NCI-H128 (cell line): ENCODE measurements at regions not wholly inside any gene's neighbourhood (a gene's known extent, or its start where the extent isn't known, plus 50 kb on each side); places are given as distances from the start of the nearest gene placed in this dataset.
"Not testable (repeated sequence)": the region's sequence is repeated elsewhere in the genome, so short reads cannot be mapped to it uniquely, and the experiment has no call there.

Source experiments
- DNase-seq: peaks from one replicate; lab custom pipeline; 2025; ENCODE audit not compliant: unreplicated experiment; lab: John Stamatoyannopoulos, UW

DNA sequence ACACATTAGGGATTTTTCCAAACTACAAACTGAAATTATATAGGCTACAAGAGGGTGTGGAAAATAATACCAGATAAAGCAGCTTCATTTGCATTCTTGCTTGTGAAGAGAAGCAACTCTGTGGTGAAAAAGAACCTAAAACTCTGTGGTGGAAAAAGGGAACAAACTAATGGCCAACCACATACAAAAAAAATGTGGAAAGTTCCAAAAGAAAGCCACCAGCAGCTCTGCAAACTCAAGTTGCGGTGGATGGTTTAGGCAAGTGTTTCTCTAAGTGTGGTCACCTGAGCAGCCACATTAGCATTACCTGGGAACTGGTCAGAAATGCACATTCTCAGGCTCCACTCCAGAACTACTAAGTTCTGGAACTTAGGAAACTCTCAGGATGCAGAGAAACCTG lies 586.4 kb downstream of the ACTL7B start:
- DNase-seq: no peak

DNA sequence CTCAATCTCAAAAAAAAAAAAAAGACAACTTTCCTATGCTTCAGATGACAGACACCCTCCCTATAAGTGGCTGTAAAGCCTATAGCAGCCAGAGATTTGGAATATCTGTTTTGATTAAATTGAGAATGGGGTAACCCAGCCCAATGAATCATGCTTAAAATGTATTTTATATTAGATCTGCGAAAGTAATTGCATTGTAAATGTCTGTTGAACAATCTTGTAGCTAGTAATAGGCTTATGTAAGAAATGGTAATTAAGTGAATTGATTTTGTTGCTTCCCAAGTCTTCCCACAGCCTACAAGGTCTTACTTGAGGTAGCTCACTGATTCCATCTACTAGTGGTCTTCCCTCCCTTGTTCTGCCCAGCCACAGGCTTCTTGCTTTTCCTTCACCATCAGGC lies 590.7 kb downstream of the ACTL7B start:
- DNase-seq: no peak

DNA sequence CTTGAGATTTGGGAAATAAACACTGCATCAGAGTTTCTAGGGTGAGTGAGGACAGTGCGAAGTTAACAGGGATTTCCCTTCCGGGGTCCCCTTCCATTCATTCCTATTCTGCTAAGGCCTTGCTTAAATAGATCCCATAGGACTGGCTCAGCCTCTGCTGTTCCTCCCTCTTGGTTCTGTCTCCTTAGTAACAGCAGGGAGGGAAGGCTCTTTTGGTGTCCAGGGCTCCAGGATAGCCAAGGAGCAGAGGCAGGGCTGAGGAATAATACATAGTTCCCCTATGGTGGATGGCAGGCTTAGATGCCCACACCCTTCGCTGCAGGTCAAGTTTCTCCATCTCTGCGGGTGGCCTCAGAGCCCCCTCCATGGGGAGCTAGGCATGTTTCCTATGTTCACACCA lies 591.7 kb downstream of the ACTL7B start:
- no peak for DNase-seq

DNA sequence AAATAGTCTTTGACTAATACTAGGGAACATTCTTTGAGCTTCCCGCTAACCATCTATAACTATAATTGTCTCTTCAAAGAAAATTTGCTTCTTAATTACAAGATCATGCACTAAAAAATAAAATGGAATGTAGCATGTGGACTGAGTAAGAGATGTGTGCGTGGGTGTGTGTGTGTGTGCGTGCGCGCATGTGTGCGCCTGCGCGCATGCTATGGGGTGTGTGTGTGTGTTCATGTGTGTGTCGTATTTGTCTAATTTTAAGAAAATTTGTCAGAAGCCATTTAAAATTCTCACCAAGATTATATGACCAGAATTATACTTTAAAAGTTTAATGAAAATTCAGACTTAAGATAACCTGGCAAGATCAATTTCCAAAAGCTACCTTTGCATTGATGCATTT lies 593.0 kb downstream of the ACTL7B start:
- no peak for DNase-seq

DNA sequence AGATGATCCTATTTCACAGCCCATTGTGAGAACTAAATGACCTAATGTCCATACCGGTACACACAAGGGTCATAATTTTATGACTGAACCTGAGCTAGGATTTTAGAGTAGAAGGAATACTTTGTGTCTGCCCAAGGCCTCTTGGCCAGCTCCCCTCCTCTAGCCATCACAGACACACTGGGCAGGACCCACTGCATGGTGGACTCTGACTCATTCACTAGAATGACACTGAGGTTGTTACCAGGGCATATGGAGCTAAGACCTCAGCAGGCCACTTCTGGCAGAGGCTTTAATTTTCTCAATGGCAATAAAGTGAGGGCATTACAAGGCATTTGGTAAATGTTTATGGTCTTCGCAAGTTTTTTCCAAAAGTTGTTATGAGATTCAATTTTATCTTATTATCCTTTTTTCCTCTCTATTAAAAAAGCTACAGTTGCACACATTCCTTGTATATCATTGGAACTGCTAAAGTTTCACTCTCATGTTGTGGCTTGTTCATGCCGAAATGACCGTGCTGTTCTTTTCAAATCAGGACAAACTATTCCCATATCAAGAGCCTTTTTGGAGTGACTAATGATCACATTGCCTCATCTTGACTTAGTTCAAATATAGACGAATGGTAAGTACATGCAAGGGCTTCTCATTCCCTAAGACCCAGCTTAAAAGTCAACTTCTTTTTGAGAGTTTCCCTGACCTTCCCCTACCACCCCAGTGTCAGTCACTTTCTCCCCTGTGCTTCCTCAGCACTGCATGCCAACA lies 595.7 kb downstream of the ACTL7B start:
- no peak for DNase-seq

DNA sequence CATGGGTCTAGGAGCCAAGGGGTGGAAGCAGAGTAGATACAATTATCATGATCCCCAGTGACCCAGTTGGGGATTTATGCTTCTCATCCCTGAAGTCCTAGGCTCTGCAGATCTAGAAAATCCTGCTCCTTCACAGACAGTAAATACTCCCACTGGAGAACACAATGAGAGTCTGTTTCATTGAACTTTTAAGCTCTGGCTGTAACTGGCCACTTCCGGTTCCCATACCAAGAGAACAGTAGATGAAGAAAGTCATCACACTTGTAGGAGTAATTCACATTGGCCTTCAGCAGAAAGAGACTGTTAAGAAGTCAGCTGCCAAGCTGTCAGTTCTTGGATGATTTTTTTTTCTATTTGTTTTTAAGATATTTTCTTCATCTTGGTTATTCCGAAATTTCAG lies 597.1 kb downstream of the ACTL7B start:
- no peak for DNase-seq

DNA sequence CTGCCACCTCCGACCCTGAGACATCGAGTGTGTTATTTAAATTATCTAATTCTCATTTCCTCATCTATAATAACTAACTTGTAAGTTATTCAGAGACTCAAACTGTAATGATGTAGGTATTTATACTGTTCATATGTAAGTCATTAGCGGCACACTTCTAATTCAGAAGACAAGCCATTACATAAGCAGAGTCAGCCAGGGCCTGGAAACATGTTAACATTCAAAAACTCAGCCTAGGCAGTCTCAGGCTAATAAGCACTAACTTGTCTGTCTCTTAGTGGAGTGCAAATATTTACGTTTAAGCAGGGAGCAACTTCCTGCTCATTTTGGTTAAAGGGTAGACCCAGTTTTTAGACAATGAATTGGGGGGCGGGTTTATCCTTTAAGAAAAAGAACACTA lies 598.4 kb downstream of the ACTL7B start:
- no peak for DNase-seq

DNA sequence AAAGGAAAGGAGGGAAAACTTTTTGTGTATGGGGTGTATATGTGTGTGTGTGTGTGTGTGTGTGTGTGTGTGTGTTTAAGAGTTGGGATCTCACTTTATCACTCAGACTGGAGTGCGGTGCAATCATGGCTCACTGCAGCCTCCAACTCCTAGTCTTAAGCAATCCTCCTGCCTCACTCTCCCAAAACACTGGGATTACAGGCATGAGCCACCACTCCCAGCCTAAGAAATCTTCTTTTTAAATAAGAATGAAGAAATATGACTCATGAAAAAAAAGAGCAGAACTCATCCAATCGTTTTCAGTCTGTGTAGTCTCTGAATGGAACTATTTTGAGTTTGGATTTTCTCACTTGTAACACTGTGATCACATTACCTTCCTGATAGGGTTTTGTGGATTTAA lies 601.5 kb downstream of the ACTL7B start:
- DNase-seq: no peak

DNA sequence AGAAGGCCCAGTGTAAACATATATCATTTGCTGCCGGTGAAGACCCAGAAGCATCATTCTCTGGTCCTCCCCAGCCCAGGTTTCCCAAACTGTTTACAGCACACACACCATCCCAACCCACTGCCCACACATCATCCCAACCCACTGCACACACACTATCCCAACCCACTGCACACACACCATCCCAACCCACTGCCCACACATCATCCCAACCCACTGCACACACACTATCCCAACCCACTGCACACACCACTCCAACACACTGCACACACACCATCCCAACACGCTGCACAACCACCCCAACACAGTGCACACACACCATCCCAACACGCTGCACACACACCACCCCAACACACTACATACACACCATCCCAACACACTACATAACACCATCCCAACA lies 608.4 kb downstream of the ACTL7B start:
- not testable (repeated sequence) for DNase-seq

DNA sequence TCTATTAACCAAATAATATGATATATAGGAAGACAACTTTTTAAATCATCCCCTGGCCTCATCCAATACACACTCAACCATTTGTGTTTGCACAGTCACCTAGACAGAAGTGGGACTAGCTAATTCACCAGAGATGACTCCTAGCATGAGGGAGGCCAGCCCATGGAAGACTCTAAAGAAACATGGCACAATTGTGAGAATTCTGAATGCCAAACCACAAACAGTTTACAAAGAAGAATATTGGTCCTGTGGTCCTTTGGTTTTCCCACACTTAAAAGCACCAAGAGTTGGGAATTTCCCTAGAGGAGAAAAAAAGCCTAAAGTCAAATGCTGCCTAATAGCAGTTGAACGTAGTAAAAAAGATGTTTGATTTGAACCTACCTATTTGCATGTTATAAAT lies 609.9 kb downstream of the ACTL7B start:
- DNase-seq: no peak

DNA sequence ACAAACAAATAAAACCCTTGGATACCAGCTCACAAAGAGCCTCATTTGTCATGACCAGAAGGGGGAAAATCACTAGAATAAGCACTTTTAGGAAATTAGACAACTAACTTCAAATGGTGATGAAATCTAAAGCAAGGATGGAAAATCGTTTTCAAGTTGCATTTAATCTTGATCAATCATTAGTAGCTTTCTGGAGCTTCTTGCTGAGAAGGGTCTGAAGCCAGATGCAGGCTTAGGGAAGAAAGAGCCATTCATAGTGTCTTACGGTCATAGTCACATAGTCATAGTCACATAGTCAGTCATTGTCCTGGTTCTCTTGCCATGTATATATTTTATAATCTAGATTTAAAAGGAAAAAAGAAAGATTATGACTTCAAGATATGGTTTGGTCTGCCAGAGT lies 610.5 kb downstream of the ACTL7B start:
- DNase-seq: no peak

DNA sequence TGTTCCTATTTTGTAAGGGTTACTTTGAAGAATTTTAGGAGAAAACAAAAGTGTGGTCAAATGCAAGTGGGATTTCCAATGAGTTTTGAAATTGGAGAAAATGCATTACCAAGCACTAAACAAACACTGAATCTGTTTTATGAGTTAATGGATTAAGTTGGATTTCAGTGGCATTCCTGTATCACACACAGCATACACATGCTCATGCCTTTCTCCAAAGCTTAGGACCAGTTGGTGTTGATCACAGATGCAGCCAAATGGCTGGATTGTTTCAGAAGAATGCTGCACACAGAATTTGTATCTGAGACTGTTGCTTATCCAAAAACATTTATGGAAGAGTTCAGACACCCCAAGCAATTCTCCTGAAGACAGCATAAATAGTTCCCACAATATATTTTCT lies 611.1 kb downstream of the ACTL7B start:
- no peak for DNase-seq

DNA sequence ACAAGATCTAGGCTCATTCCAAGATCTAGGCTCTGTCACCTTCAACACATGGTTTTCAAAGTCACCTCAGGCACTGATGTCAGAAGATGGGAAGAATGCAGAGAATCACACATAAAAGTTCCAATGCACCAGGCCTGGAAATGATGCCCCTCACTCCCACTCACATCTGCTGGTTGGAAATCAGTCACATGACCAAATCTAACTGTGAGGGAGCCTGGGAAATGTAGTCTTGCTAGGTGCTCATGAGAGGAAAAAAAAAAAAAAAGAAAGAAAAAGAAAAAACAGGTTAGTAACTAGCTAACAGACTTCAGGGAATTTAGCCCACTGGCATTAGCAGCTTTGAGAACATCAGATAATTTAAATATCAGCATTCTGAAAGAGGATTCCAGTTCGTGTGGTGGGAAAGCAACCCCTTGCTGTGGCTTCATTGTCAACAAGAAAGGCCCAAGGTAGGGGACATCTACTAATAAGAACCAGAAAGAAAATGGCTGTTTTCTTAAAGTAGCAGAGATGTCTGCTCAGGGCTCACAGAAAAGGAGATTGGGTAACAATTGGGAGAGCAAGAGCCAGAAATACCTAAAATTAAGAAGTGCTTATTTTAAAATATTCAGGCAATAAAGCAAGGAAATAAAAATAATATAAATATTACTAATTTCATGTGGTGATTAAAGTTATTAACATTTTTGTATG lies 614.3 kb downstream of the ACTL7B start:
- no peak for DNase-seq

DNA sequence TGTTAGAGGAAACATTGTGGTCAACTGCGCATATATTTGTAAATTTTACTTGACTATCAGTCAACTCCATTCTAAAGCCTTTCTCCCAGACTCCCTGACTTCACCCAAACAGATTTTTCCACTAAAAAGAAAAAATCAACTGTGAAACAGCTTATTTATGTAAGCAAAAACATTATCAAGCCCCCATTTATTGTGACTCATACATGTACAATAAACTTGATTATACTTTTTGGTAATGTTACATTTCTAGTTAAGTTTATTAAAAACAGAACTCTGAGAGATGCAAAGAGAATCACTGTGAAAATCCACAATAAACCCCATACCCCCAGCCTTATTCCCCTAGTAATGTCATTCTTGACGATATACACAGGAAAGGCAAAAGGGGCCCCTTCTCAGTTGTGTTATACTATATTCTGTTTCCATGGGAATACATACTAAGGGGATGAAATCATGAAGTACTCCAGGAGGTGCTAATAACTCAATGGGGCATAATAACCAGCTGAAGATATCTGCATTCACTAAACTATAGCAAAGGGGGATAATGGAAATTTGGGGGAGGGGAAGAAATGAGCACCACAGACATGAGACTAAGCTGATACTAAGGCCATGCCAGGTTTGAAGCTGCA lies 616.0 kb downstream of the ACTL7B start:
- no peak for DNase-seq

DNA sequence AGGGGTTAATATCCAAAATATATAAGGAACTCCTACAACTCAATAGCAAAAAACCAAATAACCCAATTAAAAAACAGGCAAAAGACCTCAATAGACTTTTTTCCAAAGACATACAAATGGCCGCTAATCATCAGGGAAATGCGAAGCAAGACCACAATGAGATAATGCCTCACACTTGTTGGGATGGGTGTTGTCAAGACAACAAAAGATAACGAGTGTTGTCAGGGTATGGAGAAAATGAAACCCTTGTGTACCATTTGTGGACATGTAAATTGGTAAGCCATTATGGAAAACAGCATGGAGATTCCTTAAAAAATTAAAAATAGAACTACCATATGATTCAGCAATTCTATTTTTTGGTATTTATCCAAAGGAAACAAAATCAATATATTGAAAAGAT lies 620.2 kb downstream of the ACTL7B start:
- no peak for DNase-seq

DNA sequence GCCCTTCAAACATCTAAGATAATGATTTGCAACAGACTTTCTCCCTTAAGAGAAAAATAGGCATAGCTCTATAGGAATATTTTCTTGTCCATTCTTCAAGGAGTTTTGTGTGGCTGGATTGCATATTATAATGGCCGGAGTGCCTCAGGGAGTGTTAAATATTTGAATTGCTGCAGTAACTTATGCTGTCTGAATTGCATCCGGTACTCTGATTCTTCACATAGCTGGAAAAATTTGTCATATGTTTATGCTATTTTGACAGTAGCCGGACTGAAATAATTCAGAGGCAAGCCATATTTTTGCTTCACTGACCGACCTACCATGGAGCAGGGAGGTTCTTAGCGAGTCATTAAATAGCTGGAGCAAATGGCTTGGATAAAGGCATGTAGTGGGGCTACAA lies 621.0 kb downstream of the ACTL7B start:
- DNase-seq: no peak

DNA sequence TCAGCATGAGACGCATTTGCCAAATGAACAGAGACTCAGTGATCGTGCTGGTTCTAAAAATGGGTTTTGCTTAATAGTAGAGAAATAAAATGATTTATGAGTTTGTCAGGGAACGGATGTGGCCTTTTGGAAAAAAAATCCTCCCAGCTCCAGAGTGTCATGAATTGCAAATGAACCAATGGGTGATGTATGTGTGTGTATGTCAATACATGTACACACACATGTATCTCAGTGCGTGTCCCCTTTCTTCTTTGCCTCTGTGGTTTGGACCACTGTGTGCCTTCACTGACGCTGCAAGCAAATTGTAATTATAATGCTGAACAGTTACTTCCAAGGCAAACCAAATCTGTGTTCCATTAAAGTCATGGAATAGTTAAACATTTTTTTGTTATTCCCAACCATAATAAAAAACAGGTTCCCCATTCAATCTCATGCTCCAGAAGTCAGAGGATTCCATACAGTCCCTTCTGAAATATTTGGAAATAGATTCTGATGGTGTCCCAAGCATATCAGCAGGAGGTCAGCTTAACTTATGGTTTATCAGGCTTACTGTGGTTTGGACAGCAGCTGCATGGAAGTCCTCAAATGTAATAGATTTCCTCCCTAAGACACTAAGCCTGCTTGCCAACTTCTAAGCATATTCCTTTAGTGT lies 630.5 kb downstream of the ACTL7B start:
- no peak for DNase-seq

DNA sequence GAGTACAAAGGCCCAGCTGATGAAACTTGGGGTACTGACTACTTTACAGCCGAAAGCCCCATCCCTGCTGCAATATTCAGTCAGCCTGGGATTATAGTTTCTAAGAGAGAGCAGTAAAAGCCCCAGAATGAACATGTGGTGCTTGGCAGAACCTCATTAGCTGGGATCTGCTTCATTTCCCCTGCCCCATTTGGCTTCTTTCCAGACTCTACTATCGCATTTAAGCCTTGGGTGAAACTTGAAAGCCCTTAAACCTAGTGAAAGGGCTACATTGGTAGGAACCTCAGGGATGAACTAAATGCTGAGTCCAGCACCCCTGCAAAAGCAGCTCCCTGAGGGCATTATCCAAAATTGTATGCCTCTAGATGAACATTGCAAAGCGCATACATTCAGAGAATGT lies 631.1 kb downstream of the ACTL7B start:
- DNase-seq: no peak

DNA sequence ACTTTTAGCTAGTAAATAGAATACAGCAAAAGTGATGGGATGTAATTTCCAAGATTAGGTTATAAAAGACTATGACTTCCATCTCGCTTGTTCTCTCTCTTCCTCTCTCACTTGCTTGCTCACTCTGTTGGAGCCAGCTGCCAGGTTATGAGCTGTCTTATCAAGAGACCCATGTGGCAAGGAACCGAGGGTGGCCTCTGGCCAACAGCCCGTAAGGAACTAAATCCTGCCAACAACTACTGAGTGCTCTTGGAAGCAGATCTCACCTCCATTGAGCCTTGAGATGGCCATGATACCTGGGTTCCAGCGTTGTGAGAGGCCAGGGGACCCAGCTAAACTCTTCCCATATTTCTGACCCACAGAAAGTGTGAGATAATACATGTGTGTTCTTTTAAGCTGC lies 636.1 kb downstream of the ACTL7B start:
- no peak for DNase-seq

DNA sequence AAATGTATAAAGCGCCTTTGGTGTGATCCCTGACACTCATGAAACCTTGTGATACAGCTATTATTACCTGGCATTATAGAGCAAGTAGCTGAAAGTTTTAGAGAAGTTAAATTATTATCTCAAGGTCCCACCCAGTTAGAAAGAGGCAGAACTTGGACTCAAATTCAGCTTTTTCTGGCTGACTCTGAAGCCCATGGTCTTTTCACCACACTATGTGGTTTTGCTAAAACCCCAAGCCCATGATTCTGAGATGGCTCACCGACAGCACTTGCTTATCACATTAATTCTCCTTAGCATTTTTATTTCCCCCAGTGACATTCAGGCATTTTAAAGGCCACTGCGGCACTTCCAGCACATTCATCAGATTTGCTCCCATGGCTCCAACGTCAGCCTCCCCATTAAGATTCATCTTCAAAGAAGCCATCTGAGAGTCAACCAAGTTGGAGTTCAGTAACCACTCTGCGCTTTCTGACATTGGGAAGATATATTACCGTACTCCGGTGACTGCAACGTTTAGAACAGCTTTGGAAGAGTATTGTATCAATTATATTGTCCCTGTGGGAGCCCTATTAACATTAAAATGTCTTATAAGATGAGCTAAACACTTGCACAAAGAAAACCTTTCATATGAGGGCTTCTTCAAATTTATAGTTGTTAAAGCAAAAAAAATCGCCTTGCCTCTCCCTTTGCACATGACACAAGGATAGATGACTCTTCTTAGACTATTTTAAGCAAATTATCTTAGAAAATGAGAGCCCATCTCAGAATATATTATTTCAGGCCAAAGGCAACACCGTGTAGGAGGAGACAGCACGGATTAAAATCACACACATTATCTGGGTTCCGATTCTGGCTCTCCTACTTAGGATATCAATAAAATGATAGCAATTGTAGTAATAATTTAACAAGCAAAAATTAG lies 638.1 kb downstream of the ACTL7B start:
- no peak for DNase-seq

DNA sequence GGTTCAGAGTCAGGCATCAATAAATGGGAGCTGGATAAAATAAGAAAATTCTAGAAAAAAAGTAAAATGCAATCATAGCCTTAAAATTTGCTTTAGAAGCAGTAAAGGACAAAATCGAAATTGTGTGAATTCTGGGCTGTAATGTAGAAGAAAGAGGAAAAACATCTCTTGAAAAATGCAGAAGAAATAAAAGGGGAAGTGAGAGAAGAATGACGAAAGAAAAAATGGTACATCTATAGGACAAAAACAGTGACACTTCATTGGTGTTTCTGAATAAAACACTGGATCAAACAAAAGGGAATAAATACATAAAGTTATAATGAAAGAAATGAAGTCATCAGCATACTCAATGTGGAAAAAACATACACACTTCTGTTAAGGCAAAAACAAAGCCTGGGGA lies 642.3 kb downstream of the ACTL7B start:
- DNase-seq: no peak
